ENCODE measurements at regions not wholly inside any gene's neighbourhood (a gene's known extent, or its start where the extent isn't known, plus 50 kb on each side); places are given as distances from the start of the nearest gene placed in this dataset.

- DNase-seq (ENCODE audit: low spot score) = no peak
Measured at GRCh38 chr13:31049083-31049482, 112.6 kb downstream of the HSPH1 start.

GRCh38 chr13:31048521-31048920 lies 113.2 kb downstream of the HSPH1 start:
- DNase-seq (ENCODE audit: low spot score) = no peak

GRCh38 chr13:31046711-31047279 lies 114.3 kb downstream of the TEX26 start:
- no peak for DNase-seq (ENCODE audit: low spot score)

- peak; percentile 92 for DNase-seq (ENCODE audit: low spot score)
Measured at GRCh38 chr13:31045286-31046081, 113.0 kb downstream of the TEX26 start.

- peak; percentile 82 for DNase-seq (ENCODE audit: low spot score)
Measured at GRCh38 chr13:31044364-31045285, 112.2 kb downstream of the TEX26 start.

GRCh38 chr13:31043957-31044356 lies 111.5 kb downstream of the TEX26 start:
- DNase-seq (ENCODE audit: low spot score) = no peak

GRCh38 chr13:31042481-31043165 lies 110.2 kb downstream of the TEX26 start:
- DNase-seq (ENCODE audit: low spot score) = no peak

GRCh38 chr13:31042049-31042448 lies 109.6 kb downstream of the TEX26 start:
- no peak for DNase-seq (ENCODE audit: low spot score)

- DNase-seq (ENCODE audit: low spot score) = peak; percentile 13
Measured at GRCh38 chr13:31038834-31039552, 106.5 kb downstream of the TEX26 start.

GRCh38 chr13:31037874-31038500 lies 105.5 kb downstream of the TEX26 start:
- DNase-seq (ENCODE audit: low spot score) = no peak

GRCh38 chr13:31036731-31037695 lies 104.6 kb downstream of the TEX26 start:
- DNase-seq (ENCODE audit: low spot score) = no peak

GRCh38 chr13:31035185-31035965 lies 102.9 kb downstream of the TEX26 start:
- no peak for DNase-seq (ENCODE audit: low spot score)

GRCh38 chr13:31032528-31033113 lies 100.2 kb downstream of the TEX26 start:
- DNase-seq (ENCODE audit: low spot score) = no peak

- DNase-seq (ENCODE audit: low spot score) = no peak
Measured at GRCh38 chr13:31031482-31031881, 99.0 kb downstream of the TEX26 start.

- DNase-seq (ENCODE audit: low spot score) = no peak
Measured at GRCh38 chr13:31029102-31029501, 96.6 kb downstream of the TEX26 start.

GRCh38 chr13:31027136-31027535 lies 94.7 kb downstream of the TEX26 start:
- no peak for DNase-seq (ENCODE audit: low spot score)

Measured in LoVo (cell line).